ENCODE measurements at regions not wholly inside any gene's neighbourhood (a gene's known extent, or its start where the extent isn't known, plus 50 kb on each side); places are given as distances from the start of the nearest gene placed in this dataset.
A peak's percentile ranks its signal among the peaks of the same experiment; 100 is the strongest.

GRCh38 chr18:60555625-60556024 lies 183.1 kb upstream of the MC4R start:
- DNase-seq: no peak

- DNase-seq: no peak
These were observed 183.8 kb upstream of the MC4R start for GRCh38 chr18:60556326-60556725.

DNA sequence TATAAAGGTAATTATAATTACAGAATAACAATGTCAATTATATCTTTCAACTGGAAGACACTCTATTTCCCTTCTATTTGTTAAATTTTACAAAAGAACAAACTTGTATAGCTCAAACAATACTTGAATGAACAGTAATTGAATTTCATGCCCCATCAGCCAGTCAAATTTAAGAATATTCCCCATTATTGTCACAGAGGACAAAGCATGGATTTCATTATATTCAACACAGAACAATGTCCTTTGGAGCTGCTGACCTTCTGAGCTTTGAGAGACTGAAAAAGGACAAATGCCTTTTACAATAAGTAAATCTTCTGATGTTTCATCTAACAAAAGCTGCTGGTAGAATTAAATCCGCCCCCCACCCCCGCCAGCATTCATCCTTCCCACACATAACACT lies 187.5 kb upstream of the MC4R start:
- DNase-seq: no peak

DNA sequence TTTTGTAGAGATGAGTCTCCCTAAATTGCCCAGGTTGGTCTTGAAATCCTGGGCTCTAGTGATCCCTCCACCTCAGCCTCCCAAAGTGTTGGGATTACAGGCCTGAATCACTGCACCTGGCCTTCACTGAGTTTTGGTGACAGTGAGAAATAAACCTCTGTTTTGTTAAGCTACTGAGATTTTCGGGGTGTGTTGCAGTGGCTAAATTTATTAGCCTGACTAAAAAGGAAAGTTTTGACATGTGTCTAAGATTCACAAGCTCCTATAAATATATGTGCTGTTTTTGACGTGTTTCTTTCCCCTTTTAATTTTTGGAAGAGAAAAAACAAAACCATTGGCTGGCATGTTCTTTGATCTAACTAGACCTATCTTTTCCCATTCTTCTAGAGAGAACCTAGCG lies 190.5 kb upstream of the MC4R start:
- no peak for DNase-seq

- DNase-seq: peak; percentile 23
These were observed 195.6 kb upstream of the MC4R start for GRCh38 chr18:60568220-60568619.

DNA sequence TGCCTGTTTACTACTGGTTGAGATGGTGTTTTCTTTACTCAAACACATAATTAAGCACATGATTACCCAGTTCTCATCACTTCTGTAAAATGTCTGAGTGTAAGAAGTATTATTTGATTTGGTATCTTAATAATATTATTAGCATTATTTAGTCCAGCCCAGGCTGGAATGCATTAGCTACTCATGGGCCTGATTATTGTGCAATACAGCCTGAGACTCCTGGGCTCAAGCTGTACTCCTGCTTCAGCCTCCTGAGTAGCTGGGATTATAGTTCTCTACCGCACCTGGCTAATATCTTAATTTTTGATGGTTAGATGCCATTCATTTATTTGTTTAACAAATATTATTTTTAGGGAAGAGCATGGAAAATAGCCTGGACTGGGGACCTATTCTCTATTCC lies 197.6 kb upstream of the MC4R start:
- DNase-seq: no peak

DNA sequence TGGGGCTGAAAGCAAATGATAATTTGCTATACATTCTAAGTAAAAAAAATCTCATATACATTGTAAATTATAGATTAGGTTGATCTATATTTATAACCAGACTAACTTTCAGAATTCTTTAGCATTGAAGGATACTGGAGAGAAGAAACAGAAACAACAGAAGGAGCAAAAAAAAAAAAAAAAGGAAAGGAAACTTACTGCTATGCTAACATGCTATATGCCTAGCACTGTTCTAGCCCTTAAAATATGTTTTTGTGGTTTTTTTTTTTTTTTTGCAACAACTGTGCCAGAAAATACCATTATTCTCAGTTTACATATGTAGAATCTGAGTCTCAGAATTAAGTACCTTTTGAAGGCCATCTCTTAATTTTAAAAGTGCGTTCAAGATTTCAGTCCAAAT lies 204.9 kb upstream of the MC4R start:
- DNase-seq: no peak

- no peak for DNase-seq
These were observed 213.1 kb upstream of the MC4R start for GRCh38 chr18:60585670-60586069.

DNA sequence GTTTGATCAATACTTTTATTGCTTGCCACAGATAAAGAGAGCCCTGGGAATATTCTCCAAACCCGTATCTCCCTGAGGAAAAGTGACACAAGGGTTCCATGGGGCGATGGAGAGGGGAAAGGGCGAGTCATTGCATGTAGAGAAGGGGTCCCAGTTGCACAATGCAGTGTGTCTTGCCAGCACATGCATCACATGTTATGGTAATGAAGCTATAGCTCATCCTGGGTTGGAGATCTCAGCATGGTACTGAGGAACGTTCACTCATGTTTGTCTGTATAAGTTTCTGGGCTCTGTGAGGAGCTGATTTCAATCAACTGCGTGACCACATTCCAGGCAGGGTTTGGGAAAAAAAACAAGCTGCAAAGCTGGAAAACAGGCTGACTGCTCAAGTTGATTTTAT lies 220.7 kb upstream of the MC4R start:
- no peak for DNase-seq

- DNase-seq: no peak
These were observed 224.4 kb upstream of the MC4R start for GRCh38 chr18:60596928-60597327.

- DNase-seq: no peak
These were observed 226.7 kb upstream of the MC4R start for GRCh38 chr18:60599267-60599666.

- DNase-seq: no peak
These were observed 227.4 kb upstream of the MC4R start for GRCh38 chr18:60599995-60600394.

DNA sequence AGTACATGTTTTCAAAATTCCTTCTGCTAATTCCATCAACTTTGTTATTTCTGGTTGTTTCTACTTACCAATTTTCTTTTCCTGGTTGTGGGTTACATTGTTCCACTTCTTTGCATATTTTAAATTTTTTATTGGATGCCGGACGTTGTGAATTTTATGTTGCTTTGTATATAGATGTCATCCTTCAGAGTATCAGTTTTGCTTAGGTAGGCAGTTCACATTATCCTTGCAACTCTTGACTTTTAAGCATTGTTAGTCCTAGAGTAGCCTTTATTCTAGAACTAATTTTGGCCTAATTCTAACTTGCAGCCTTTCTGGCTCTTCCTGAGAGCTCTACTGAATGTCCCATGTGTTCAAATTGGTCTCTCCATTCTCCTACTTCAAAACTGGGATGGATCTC lies 228.7 kb upstream of the MC4R start:
- DNase-seq: no peak

- no peak for DNase-seq
These were observed 250.8 kb upstream of the MC4R start for GRCh38 chr18:60623331-60623730.

DNA sequence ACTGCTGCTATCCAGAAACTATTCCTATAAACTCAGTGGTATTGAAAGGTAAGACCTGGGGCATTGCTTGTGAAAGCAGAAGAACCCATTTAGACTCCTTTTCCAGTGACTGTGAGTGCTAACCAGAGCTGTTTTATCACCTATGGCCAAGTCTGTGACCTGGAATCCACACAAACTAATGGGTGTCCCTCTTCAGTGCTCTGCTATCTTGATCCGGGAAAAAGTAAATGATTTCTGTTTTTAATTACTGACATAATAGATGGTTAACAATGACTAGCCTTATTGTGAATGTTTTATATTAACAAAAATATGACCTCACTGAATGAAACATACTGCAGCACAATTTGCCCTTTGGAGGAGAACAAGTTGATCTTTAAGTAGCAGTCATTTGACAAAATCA lies 251.6 kb upstream of the MC4R start:
- DNase-seq: no peak

- DNase-seq: no peak
These were observed 267.3 kb upstream of the MC4R start for GRCh38 chr18:60639836-60640235.

DNA sequence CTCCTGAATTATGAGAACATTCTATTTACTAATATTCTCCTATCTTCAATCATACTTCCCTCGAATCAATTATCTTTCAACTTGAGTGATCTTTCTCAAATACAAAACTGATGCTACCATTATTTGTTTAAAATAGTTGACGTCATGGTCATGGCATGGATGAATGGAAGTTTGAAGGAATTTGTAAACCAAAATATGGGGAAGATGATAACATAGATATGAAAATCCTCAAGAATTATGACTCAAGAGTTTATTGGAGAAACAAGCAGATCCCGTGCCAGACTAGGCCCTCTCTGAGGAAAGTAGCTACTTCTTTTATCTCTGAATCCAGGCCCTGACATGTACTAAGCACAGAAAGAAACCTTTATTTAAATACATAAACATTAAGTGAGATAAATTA lies 270.4 kb upstream of the MC4R start:
- DNase-seq: peak; percentile 1

DNA sequence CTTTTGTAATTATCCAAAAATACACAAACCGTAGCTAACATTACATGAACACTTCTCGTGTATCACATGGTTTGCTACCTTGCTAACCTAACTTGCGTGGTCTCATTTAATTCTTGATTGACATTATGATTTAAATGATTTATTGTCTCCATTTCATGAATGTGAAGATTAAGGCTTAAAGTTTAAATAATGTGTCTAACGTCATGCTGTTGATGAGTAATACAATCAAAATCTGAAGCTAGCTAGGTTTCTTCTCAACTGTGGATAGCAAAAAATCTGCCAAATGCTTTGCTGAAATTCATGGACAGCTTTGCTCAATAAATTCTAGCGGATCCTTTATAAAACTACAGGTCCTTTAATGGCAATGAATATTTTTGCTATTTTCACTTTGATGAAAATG lies 274.1 kb upstream of the MC4R start:
- no peak for DNase-seq

- no peak for DNase-seq
These were observed 276.5 kb upstream of the MC4R start for GRCh38 chr18:60649107-60649506.

DNA sequence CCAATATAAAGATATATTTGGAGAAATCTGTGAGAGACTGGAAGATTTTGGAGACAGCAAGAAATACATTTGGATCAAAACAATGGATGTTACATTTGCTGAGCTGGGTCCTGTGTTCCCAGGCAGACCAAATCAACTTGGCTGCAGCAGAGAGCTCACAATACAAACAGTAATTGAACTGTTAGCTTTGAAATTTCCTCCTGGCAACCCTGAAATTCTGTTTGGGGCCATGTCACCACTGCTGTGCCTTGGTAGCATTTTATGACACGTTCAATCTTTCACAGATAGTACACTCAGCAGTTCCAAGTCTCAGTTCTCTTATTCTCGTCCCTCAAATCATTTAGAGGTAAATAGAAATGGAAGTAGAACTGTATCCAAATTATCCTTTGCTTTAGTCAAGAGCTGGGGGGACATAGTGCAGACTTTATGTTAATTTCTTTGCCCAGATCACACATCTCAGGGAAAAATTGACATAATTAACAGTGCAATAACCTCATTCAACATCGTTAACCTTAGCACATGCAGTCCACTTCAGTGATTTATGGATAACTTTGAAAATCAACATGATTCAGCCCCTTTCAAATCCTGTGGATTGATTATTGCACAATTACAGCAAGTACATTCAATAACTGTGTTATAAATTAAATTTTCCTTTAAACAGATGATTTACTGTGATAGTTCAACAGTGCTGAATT lies 277.4 kb upstream of the MC4R start:
- no peak for DNase-seq

DNA sequence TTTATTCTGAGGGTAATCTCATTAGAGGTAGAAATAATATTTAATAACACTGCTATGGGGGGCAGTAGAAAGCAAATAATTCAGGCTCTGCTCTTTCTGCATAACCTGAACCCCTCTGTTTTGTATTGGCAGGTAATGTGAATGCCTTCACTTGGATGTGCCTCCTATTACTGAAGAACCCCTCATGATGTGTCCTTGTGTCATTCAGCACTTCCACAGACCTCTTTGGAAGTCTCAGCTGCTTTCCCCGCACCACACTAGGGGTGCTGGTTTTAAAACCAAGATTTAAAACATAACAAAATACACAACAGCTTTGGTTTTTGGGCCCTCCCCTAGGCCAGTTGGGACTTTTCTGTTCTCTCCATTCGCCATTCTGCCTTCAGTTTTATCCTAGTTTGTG lies 281.7 kb upstream of the MC4R start:
- DNase-seq: no peak

GRCh38 chr18:60656553-60656952 lies 284.0 kb upstream of the MC4R start:
- DNase-seq: no peak

DNA sequence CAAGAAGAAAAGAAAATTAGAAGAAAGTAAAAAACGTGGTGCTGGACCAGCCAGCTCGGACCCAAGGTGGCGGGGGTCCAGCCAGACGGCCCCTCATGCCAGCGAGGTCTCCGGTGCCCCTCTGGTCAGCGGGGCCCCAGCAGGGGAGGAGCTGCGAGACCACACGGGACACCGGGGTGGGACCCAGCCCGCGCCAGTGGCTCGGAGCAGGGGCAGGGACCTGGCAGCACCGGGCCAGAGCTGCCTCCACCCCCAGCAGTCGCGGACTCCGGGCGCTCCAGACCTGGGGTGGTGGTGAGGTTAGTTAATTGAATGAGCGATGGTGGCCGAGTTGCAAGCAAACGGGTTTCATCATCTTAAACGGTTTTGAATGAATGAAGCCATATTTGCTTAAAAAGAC lies 289.9 kb upstream of the MC4R start:
- DNase-seq: no peak

DNA sequence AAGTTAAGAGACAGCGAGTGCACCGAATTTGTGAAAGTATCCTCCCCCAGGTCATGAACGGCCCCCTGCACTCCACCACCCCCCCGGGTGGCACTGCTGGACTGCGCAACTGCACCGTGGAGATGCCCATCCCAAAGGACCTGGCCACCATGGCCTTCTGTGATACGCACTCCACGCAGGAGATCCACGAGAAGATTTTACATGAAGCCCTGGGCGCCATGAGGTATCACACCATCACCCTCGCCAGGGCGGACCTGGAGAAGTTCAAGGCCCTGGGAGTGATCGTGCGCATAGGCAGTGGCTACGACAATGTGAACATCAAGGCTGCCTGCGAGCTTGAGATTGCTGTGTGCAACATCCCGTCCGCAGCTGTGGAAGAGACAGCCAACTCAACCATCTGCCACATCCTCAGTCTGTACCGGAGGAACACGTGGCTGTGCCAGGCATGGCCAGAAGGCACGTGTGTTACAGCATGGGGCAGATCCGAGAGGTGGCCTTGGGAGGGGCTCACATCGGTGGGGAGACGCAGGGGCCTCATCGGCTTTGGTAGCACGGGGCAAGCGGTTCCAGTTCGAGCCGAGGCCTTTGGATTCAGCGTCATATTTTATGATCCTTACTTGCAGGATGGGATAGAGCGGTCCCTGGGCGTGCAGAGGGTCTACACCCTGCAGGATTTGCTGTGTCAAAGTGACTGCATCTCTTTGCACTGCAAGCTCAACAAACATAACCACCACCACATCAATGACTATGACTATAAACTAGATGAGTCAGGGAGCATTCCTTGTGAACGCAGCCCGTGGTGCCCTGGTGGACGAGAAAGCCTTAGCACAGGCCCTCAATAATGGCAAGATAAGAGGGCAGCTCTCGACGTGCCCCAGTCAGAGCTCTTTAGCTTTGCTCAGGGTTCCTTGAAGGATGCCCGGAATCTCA lies 290.8 kb upstream of the MC4R start:
- DNase-seq: no peak

DNA sequence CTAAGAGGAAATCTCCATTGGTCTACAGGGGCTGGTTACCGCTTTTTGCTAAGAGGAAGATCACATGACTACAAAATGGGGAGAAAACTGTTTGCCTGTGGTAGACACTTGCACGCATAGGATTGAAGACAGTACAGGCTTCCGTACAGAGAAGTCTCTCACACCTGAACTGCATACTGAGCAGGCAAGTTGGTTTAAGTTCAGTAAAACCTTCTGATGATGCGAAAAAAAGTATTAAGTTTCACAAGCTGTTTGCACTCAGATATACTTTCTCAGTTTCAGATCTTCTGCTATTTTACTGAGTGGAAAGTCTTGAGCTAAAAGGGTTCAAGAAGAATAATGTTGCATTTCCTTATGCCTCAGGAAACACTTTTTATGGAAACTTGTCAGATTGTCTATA lies 292.2 kb upstream of the MC4R start:
- DNase-seq: no peak

Data from EL (cell line).